NCI-H2227 treated with DMSO at 0.1 percent for 48 hours (cell line): ENCODE measurements at regions not wholly inside any gene's neighbourhood (a gene's known extent, or its start where the extent isn't known, plus 50 kb on each side); places are given as distances from the start of the nearest gene placed in this dataset.
"Not testable (repeated sequence)": the region's sequence is repeated elsewhere in the genome, so short reads cannot be mapped to it uniquely, and the experiment has no call there.

Experiments
- DNase-seq: peaks from one replicate; lab custom pipeline; 2025; lab: John Stamatoyannopoulos, UW

GRCh38 chr4:66160606-66161005 lies 490.3 kb upstream of the EPHA5 start:
- DNase-seq: no peak

GRCh38 chr4:66157594-66157993 lies 487.3 kb upstream of the EPHA5 start:
- DNase-seq: no peak

GRCh38 chr4:66130042-66130441 lies 459.8 kb upstream of the EPHA5 start:
- no peak for DNase-seq

- no peak for DNase-seq
These were observed 453.6 kb upstream of the EPHA5 start for GRCh38 chr4:66123831-66124413.

- no peak for DNase-seq
These were observed 452.9 kb upstream of the EPHA5 start for GRCh38 chr4:66123190-66123589.

GRCh38 chr4:66115231-66115630 lies 444.9 kb upstream of the EPHA5 start:
- DNase-seq: not testable (repeated sequence)

- no peak for DNase-seq
These were observed 438.6 kb upstream of the EPHA5 start for GRCh38 chr4:66108898-66109297.

GRCh38 chr4:66097218-66097617 lies 426.9 kb upstream of the EPHA5 start:
- DNase-seq: no peak

GRCh38 chr4:66095065-66095464 lies 424.8 kb upstream of the EPHA5 start:
- no peak for DNase-seq

- DNase-seq: no peak
These were observed 423.8 kb upstream of the EPHA5 start for GRCh38 chr4:66094070-66094469.

GRCh38 chr4:66091786-66092185 lies 421.5 kb upstream of the EPHA5 start:
- no peak for DNase-seq

GRCh38 chr4:66073961-66074360 lies 403.7 kb upstream of the EPHA5 start:
- DNase-seq: no peak

GRCh38 chr4:66071911-66072310 lies 401.6 kb upstream of the EPHA5 start:
- no peak for DNase-seq

GRCh38 chr4:66062921-66063320 lies 392.6 kb upstream of the EPHA5 start:
- DNase-seq: no peak

GRCh38 chr4:66062044-66062443 lies 391.8 kb upstream of the EPHA5 start:
- DNase-seq: no peak

GRCh38 chr4:66059556-66059955 lies 389.3 kb upstream of the EPHA5 start:
- DNase-seq: no peak

- no peak for DNase-seq
These were observed 388.8 kb upstream of the EPHA5 start for GRCh38 chr4:66059136-66059535.

- DNase-seq: no peak
These were observed 385.7 kb upstream of the EPHA5 start for GRCh38 chr4:66055999-66056398.

GRCh38 chr4:66052426-66052825 lies 382.1 kb upstream of the EPHA5 start:
- DNase-seq: no peak

GRCh38 chr4:66048861-66049260 lies 378.6 kb upstream of the EPHA5 start:
- DNase-seq: no peak

GRCh38 chr4:66045913-66046312 lies 375.6 kb upstream of the EPHA5 start:
- DNase-seq: no peak

- DNase-seq: no peak
These were observed 365.4 kb upstream of the EPHA5 start for GRCh38 chr4:66035701-66036100.

GRCh38 chr4:66034671-66035070 lies 364.4 kb upstream of the EPHA5 start:
- DNase-seq: no peak

GRCh38 chr4:66034262-66034661 lies 364.0 kb upstream of the EPHA5 start:
- no peak for DNase-seq

- no peak for DNase-seq
These were observed 362.3 kb upstream of the EPHA5 start for GRCh38 chr4:66032571-66032970.
